ENCODE measurements at regions not wholly inside any gene's neighbourhood (a gene's known extent, or its start where the extent isn't known, plus 50 kb on each side); places are given as distances from the start of the nearest gene placed in this dataset.

- in situ Hi-C loops (cut with HindIII; ENCODE audit: low sequenced_read_pairs): no loop called here
- no peak for TF ChIP-seq CTCF (IDR thresholded peaks at IDR 0.05; ENCODE audit: low read depth, low read length, missing control alignments)
- DNase-seq (ENCODE audit: low read depth): no peak
- no peak overlapping the region for H3K4me3 ChIP-seq (ENCODE audit: low read depth, low read length)
Observed at GRCh38 chr16:51996516-51996915, 550.4 kb downstream of the TOX3 start.

- no peak for TF ChIP-seq CTCF (IDR thresholded peaks at IDR 0.05; ENCODE audit: low read depth, low read length, missing control alignments)
- H3K4me3 ChIP-seq (ENCODE audit: low read depth, low read length): no peak overlapping the region
- DNase-seq (ENCODE audit: low read depth): no peak
- in situ Hi-C loops (cut with HindIII; ENCODE audit: low sequenced_read_pairs): no loop called here
Observed at GRCh38 chr16:51994597-51994996, 552.3 kb downstream of the TOX3 start.

- no peak for DNase-seq (ENCODE audit: low read depth)
- in situ Hi-C loops (cut with HindIII; ENCODE audit: low sequenced_read_pairs): no loop called here
- H3K4me3 ChIP-seq (ENCODE audit: low read depth, low read length): no peak overlapping the region
- no peak for TF ChIP-seq CTCF (IDR thresholded peaks at IDR 0.05; ENCODE audit: low read depth, low read length, missing control alignments)
Observed at GRCh38 chr16:51989637-51990230, 557.2 kb downstream of the TOX3 start.

- no peak for DNase-seq (ENCODE audit: low read depth)
- no peak overlapping the region for H3K4me3 ChIP-seq (ENCODE audit: low read depth, low read length)
- TF ChIP-seq CTCF (IDR thresholded peaks at IDR 0.05; ENCODE audit: low read depth, low read length, missing control alignments): no peak
- in situ Hi-C loops (cut with HindIII; ENCODE audit: low sequenced_read_pairs): no loop called here
Observed at GRCh38 chr16:51988977-51989376, 558.0 kb downstream of the TOX3 start.

GRCh38 chr16:51987519-51987918 lies 559.4 kb downstream of the TOX3 start:
- H3K4me3 ChIP-seq (ENCODE audit: low read depth, low read length): no peak overlapping the region
- no peak for TF ChIP-seq CTCF (IDR thresholded peaks at IDR 0.05; ENCODE audit: low read depth, low read length, missing control alignments)
- no peak for DNase-seq (ENCODE audit: low read depth)
- in situ Hi-C loops (cut with HindIII; ENCODE audit: low sequenced_read_pairs): no loop called here

- in situ Hi-C loops (cut with HindIII; ENCODE audit: low sequenced_read_pairs): no loop called here
Observed at GRCh38 chr16:51986717-51987116, 560.2 kb downstream of the TOX3 start.

More at GRCh38 chr16:51986717-51987116, 560.2 kb downstream of the TOX3 start:
- no peak for TF ChIP-seq CTCF (IDR thresholded peaks at IDR 0.05; ENCODE audit: low read depth, low read length, missing control alignments)
- H3K4me3 ChIP-seq (ENCODE audit: low read depth, low read length): no peak overlapping the region
- DNase-seq (ENCODE audit: low read depth): no peak

All from astrocyte of the cerebellum (primary cell).